Cardiac fibroblast (primary cell): ENCODE measurements at regions not wholly inside any gene's neighbourhood (a gene's known extent, or its start where the extent isn't known, plus 50 kb on each side); places are given as distances from the start of the nearest gene placed in this dataset.

ENCODE experiments used
- DNase-seq, 2 donors: peaks; one replicate each; pipeline versions ENCODE4 v3.0.0 to v3.0.0-alpha.2; 2010; ENCODE audit warnings: low read depth in 2 of 2
- H3K4me3 ChIP-seq, 2 donors: replicated peaks in 1 of 2; 1 replicate in 1 of 2; 2 replicates in 1 of 2; pipeline ENCODE4 v1.5.1; 2011; ENCODE audit warnings: low read depth in 2 of 2, low read length in 2 of 2, mild to moderate bottlenecking in 2 of 2, moderate library complexity in 1 of 2
- TF ChIP-seq, protein P1 (sequence below): IDR thresholded peaks from one replicate; pipeline ENCODE4 v1.5.1; 2011; ENCODE audit warnings: low read depth, mild to moderate bottlenecking, low read length, inconsistent platforms

DNA sequence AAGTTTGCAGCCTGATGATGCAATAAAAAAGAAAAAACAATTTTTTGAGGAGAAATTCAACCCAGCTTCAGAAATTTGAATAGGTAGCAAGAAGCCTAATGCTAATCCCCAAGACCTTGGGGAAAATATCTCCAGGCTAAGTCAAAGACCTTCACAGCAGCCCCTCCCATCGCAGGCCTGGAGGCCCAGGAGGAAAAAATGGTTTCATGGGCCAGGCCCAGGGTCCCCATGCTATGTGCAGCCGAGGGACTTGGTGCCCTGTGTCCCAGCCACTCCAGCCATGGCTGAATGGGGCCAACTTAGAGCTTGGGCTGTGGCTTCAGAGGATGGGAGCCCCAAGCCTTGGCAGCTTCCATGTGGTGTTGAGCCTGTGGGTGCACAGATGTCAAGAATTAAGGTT is 210.3 kb downstream of the SUCLA2 start:
- TF ChIP-seq, protein P1, sequence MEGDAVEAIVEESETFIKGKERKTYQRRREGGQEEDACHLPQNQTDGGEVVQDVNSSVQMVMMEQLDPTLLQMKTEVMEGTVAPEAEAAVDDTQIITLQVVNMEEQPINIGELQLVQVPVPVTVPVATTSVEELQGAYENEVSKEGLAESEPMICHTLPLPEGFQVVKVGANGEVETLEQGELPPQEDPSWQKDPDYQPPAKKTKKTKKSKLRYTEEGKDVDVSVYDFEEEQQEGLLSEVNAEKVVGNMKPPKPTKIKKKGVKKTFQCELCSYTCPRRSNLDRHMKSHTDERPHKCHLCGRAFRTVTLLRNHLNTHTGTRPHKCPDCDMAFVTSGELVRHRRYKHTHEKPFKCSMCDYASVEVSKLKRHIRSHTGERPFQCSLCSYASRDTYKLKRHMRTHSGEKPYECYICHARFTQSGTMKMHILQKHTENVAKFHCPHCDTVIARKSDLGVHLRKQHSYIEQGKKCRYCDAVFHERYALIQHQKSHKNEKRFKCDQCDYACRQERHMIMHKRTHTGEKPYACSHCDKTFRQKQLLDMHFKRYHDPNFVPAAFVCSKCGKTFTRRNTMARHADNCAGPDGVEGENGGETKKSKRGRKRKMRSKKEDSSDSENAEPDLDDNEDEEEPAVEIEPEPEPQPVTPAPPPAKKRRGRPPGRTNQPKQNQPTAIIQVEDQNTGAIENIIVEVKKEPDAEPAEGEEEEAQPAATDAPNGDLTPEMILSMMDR = no peak
- no peak for DNase-seq
- H3K4me3 ChIP-seq = no peak overlapping the region

DNA sequence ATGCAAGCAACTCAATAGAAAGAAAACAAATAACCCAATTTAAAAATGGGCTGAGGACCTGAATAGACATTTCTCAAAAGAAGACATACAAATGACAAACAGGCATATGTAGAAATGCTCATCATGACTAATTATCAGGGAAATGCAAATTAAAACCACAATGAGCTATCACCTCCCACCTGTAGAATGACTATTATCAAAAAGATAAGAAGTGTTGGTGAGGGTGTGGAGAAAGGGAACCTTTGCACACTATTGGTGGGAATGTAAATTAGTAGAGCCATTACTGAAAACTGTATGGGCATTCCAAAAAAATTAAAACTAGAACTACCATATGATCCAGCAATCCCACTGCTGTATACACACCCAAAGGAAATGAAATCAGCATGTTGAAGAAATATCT is 212.2 kb downstream of the SUCLA2 start:
- TF ChIP-seq, protein P1 = no peak
- no peak for DNase-seq
- no peak overlapping the region for H3K4me3 ChIP-seq

DNA sequence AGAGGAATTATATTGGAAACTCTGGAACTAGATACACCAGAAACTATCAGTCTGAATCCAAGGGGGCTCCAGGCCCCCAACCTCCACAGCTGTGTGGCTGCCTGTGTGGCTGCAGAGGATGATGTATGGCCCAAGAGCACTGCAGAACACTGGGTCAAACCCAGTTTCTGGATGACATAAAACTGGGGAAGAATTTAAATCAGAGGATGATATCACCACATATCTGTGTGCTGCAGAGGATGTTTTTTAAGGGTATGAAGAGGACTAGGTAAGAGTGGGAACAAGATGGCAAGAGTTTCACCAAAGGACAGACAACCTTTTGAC is 226.4 kb downstream of the SUCLA2 start:
- no peak for DNase-seq
- H3K4me3 ChIP-seq = no peak overlapping the region
- TF ChIP-seq, protein P1 = no peak

DNA sequence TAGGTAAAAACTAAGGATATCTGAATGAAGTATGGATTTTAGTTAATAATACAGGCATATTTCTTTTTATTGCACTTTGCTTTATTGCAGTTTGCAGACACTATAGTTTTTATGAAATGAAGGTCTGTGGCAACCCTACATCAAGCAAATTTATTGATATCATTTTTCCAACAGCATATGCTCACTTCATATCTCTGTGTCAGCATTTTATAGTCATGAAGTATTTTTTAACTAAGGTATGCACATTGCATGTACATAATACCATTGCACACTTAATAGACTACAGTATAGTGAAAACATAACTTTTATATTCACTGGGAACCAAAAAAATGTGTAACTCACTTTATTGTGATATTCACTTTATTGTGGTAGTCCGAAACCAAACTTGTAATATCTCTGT is 236.3 kb downstream of the SUCLA2 start:
- TF ChIP-seq, protein P1 = no peak
- no peak overlapping the region for H3K4me3 ChIP-seq
- no peak for DNase-seq

DNA sequence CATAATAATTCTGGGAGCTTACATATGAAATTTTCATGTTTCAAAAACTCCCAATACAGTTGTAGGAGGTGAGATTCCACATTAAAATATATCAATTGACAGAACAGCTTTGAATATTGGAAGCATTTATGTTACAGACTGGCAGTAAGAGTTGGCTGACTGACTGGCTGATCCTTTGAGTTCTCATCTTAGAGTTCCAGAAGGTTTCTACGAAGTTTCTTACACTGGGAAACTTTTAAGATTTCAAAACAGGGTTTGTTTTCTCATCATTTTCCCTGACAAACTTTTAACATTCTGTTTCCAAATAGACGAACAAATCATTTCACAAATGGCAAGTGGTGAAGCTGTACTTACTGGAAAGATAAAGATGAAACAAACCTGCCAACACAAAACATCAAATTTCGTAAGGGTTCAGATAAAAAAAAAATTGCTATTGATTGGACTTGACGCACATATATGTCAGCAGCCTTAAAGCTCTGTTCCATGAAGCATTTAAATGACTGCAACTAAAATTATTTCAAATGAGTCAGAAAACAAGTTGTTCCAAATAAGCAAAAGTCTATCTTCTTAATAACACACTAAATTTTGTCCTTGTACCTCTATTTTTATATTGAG is 243.5 kb downstream of the SUCLA2 start:
- peak in 1 of 2 donors; percentile 17 for DNase-seq
- H3K4me3 ChIP-seq = no peak overlapping the region
- TF ChIP-seq, protein P1 = no peak

DNA sequence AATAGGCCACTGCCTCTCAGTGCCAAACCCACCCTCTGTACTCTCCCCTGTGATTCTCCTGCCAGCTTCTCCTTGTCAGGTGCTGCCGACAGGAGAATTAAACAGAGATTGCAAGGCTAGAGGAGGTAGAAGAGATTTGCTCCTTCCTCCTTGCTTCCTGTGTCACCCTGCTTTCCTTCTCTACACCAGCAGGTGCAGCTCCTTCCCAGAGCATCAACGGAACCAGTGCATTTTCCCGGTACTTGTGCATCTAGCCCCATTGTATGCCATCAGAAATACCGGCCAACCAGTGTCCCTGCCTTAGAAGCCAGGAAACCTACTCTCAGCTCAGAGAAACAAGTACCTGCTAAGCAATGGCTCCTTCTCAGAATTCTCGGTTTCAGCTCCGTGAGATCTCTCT is 253.2 kb downstream of the SUCLA2 start:
- TF ChIP-seq, protein P1 = no peak
- no peak overlapping the region for H3K4me3 ChIP-seq
- no peak for DNase-seq

DNA sequence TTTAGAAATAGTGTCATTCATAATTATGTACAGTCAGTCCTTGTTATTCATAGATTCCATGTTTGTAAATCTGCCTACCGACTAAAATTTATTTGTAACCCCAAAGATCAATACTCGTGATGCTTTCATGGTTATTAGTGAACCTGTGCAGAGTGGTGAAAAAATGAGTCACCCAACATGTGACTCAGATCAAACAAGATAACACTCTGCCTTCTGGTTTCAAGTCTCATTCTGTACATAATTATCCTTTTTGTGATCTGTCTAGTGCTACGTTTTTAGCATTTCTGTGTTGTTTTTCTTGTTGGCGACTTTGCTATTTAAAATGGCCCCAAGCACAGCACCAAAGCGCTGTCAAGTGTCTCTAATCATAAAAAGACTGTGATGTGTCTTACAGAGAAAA is 274.7 kb downstream of the SUCLA2 start:
- TF ChIP-seq, protein P1 = no peak
- DNase-seq = no peak
- no peak overlapping the region for H3K4me3 ChIP-seq
